ENCODE measurements at regions not wholly inside any gene's neighbourhood (a gene's known extent, or its start where the extent isn't known, plus 50 kb on each side); places are given as distances from the start of the nearest gene placed in this dataset.

DNA sequence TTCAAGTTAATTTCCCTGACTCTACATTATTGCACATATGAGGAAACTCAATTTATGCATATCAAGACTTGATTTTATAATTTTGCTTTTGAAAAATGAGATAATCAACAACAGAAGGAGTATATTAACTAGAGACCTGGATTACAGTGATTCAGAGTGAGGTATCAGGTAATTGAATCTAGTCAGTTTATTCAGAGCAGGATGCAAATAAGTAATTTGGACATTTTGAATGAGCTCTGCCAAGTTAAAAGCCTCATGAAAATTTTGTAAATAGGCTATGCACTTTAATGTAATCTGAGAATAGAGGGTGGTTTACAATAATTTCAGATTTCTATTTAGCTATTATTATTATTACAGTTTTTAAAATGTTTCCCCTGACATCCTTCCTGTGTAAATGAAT, 203.7 kb upstream of the EMCN start:
- TF ChIP-seq, protein P1, sequence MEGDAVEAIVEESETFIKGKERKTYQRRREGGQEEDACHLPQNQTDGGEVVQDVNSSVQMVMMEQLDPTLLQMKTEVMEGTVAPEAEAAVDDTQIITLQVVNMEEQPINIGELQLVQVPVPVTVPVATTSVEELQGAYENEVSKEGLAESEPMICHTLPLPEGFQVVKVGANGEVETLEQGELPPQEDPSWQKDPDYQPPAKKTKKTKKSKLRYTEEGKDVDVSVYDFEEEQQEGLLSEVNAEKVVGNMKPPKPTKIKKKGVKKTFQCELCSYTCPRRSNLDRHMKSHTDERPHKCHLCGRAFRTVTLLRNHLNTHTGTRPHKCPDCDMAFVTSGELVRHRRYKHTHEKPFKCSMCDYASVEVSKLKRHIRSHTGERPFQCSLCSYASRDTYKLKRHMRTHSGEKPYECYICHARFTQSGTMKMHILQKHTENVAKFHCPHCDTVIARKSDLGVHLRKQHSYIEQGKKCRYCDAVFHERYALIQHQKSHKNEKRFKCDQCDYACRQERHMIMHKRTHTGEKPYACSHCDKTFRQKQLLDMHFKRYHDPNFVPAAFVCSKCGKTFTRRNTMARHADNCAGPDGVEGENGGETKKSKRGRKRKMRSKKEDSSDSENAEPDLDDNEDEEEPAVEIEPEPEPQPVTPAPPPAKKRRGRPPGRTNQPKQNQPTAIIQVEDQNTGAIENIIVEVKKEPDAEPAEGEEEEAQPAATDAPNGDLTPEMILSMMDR (IDR thresholded peaks at IDR 0.05; ENCODE audit: low read length), result no peak
- TF ChIP-seq EZH2 (IDR thresholded peaks at IDR 0.05; ENCODE audit: borderline replicate concordance, low read length), result no peak
